Erythroblast (primary cell): ENCODE measurements at regions not wholly inside any gene's neighbourhood (a gene's known extent, or its start where the extent isn't known, plus 50 kb on each side); places are given as distances from the start of the nearest gene placed in this dataset.
A peak's percentile ranks its signal among the peaks of the same experiment; 100 is the strongest.
"Not testable (repeated sequence)": the region's sequence is repeated elsewhere in the genome, so short reads cannot be mapped to it uniquely, and the experiment has no call there.

Experiments used
- DNase-seq, 2 experiments: peaks; one replicate each; lab custom pipeline; 2025; lab: John Stamatoyannopoulos, UW
- GATA1 ChIP-seq: IDR thresholded peaks from 2 replicates; pipeline ENCODE4 v1.6.1; 2011; ENCODE audit warnings: low read depth, mild to moderate bottlenecking, control low read depth, low read length, moderate library complexity
- POLR2A ChIP-seq: IDR thresholded peaks from 2 replicates; pipeline ENCODE4 v1.6.1; 2011; ENCODE audit warnings: mild to moderate bottlenecking, low read length

- no peak for DNase-seq
- TF ChIP-seq POLR2A (no peak), GATA1 (no peak)
These were observed 233.1 kb upstream of the RASA1 start for GRCh38 chr5:87034557-87034956.

- no peak for DNase-seq
- TF ChIP-seq GATA1 (no peak), POLR2A (no peak)
These were observed 225.1 kb upstream of the RASA1 start for GRCh38 chr5:87042554-87042953.

DNA sequence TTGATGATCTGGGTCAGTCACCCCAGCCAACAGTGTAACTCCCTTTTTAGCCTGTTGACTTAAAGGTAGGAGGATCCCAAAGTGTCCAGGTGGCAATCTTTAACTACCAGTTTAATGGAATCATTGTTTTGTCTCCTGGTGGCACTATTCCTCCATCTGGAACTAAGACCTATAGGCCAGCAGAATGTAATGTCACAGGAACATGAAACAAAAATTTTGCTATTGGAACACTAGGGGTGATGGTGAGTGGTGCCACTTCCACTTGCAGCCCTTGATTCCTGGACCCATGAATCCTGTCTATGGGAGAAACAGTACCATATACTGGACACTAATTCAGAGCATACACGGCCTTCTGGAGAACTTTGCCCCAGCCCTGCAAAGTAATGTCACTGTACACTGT, 219.5 kb upstream of the RASA1 start:
- TF ChIP-seq POLR2A (no peak), GATA1 (no peak)
- DNase-seq: no peak

- DNase-seq: not testable (repeated sequence)
These were observed 218.7 kb upstream of the RASA1 start for GRCh38 chr5:87049012-87049411.

DNA sequence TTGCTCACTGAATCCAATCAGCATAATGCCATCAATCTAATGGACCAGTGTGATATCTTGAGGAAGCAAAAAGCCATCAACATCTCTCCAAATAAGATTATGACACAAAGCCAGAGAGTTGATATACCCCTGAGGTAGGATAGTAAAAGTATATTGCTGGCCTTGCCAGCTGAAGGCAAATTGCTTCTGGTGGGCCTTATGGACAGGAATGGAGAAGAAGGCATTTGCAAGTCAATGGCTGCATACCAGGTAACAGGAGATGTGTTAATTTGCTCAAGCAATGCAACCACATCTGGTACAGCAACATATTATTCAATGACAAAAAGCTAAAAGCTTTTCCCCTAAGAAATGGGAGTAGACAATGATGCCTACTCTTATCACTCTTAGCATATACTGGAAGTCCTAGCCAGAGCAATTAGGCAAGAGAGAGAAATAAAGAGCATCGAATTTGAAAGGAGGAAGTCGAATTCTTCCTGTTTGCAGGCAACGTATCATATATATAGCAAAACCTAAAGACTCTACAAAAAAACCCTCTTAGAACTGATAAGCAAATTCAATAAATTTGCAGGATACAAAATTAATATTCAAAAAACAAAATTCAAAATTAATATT, 216.1 kb upstream of the RASA1 start:
- no peak for DNase-seq
- TF ChIP-seq GATA1 (no peak), POLR2A (no peak)

DNA sequence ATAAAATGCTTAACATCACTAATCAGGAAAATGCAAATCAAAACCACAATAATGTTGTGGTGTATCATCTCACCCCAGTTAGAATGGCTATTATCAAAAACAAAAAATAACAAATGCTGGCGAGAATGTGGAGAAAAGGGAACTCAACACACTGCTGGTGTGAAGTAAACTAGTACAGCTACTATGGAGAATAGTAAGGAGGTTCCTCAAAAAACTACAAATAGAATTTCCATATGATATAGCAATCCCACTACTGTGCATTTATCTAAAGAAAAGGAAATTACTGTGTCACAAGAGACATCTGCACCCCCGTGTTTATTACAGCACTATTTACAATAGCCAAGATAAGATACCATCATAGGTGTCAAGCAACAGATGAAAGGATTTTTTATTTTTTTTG, 214.5 kb upstream of the RASA1 start:
- no peak for DNase-seq
- TF ChIP-seq GATA1 (no peak), POLR2A (no peak)

GRCh38 chr5:87054821-87055220, 212.9 kb upstream of the RASA1 start:
- no peak for DNase-seq
- TF ChIP-seq GATA1: no peak
- no peak for TF ChIP-seq POLR2A

DNA sequence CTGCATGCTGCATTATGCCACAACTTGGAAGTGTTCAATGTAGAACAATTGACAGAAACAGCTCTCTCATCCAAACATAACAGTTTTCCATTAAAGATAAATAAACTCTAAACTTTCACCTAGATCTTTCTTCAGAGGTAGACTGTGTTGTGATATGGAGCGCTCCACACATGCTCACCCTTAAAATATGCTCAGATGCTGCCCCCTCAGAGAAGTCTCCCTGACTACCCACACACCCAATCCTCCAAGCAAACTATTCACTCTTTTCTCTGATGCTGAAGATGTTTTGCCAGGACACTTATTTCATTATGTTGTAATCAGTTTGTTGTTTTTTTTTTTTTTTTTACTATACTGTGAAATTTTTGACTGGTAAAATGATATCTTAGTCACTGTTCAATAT, 206.6 kb upstream of the RASA1 start:
- no peak for DNase-seq

DNA sequence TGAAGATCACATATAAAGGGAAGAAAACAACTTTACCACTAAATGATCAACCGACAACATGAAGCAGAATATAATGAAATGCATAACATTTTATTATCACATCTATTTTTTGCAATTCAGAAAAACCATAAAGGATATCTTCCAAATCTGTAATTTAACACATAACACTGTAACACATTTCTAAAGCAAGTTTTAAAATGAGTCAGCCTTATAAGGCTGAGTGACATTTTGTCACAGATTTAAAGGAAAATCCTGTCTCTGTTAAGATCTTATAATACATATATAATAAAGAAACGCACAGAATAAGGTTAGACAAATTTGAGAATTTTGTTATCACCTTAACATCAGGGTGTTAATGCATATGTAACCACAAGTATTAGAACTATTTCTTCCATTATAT, 198.4 kb upstream of the RASA1 start:
- DNase-seq: no peak

More for the DNA sequence above, 206.6 kb upstream of the RASA1 start:
- TF ChIP-seq GATA1: no peak

DNA sequence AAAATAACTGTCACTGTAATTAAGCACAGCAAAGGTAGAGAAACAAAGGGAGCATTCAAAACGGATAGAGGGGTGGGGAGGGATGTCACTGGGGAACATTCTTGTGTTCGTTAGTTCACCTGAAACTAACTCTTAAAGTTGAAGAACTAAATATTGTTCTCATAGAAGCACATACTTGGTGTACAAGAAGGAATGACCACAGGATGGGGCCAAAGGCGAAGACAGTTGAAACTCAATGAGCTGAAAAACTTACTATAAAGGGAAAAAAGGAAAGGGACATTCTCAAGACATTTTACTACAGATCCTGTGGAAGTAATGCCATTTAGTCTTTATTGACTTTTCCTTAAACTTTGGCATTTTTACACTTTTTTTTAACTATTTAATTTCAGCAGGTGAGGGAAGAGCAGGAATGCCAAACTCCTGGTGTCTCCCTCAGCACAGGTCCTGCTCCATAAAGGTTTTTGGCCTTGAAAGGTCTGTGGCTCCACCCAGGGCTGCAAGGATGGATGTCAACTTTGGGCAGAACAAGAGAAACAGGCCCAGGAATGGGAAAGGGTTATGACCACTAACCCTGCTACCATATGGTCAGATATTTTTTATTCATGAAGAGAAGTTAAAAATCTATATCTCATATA, 197.6 kb upstream of the RASA1 start:
- TF ChIP-seq GATA1 (no peak), POLR2A (no peak)
- DNase-seq: peak; percentile 18 to 25

More for the DNA sequence above, 198.4 kb upstream of the RASA1 start:
- no peak for TF ChIP-seq POLR2A
- no peak for TF ChIP-seq GATA1

DNA sequence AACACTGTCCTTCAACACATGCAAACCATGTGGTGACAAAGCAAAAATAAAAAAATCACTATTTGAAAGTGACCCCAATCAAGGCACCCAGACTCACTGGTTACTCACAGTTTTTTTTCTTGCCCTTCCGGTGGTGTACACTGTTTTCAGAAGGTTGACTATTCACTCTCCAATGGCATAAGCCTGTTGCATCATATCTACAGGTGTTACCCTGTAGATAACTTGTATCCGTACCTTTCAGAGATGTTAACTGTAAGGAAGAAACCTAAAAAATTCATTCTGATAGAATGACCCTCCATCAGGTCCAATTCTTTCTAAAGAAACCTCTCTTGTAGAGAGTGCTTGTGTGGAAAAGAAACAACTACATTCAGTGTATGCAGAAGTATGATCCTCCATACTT, 193.6 kb upstream of the RASA1 start:
- DNase-seq: no peak
- TF ChIP-seq GATA1 (no peak), POLR2A (no peak)

GRCh38 chr5:87074934-87075541, 192.6 kb upstream of the RASA1 start:
- DNase-seq: no peak
- TF ChIP-seq GATA1 (no peak), POLR2A (no peak)

DNA sequence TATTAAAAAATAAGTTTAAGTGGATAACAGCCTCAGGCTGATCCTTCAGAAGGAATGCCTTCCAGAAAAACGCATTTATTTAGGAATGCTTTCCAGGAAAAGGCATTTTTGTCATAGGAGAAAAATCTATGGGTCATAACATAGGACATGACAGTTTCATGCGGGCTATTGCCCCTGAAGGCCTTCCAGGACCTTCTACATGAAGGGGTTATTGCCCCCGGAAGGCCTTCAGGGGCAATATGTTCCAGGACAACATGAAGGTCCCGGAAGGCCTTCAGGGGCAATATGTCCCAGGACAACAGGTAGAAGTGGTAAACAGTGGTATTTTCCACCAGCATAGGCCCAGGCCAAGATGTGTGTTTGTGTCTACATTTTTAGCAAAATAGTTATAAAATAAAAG, 191.3 kb upstream of the RASA1 start:
- no peak for TF ChIP-seq GATA1
- TF ChIP-seq POLR2A: no peak
- no peak for DNase-seq

DNA sequence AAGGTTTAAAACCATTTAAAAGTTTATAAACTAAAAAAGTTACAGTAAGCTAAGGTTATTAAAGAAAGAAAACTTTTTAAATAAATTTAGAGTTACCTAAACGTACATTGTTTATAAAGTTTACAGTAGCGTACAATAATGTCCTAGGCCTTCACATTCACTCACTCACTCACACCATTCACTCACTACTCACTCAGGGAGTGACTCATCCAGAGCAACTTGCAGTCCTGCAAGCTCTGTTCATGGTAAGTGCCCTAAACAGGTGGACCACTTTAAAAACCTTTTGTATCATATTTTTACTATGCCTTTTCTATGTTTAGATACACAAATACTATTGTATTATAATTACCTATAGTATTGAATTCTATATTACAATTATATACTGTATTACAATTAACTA, 190.8 kb upstream of the RASA1 start:
- TF ChIP-seq POLR2A (no peak), GATA1 (no peak)
- DNase-seq: no peak

DNA sequence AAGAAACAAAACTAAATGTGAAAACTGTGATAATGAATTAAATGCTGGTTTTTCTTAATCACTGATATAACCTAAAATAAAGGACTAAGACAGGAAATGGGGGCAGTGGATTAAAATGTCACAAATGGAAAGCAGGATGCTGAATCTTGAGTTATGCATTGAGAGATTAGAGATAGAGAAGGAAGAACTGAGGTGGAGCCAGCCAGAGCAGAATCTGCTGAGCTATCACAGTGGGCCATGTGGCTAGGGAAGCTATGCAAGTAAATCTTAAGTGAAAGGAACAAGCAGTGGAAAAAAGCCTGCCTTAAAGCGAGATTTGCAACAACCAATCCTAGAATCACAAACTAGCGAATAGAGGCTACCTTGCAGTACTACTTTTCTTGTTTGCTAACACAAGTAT, 188.5 kb upstream of the RASA1 start:
- no peak for TF ChIP-seq POLR2A
- no peak for TF ChIP-seq GATA1
- peak in 1 of 2 experiments; percentile 12 for DNase-seq
